GM12872 (cell line): ENCODE measurements at regions not wholly inside any gene's neighbourhood (a gene's known extent, or its start where the extent isn't known, plus 50 kb on each side); places are given as distances from the start of the nearest gene placed in this dataset.

Experiments used
- TF ChIP-seq, protein P1 (sequence below): IDR thresholded peaks from 3 replicates; pipeline ENCODE4 v1.5.1; 2011; ENCODE audit warnings: low read depth, mild to moderate bottlenecking, low read length, moderate library complexity; ENCODE audit not compliant: insufficient read depth

DNA sequence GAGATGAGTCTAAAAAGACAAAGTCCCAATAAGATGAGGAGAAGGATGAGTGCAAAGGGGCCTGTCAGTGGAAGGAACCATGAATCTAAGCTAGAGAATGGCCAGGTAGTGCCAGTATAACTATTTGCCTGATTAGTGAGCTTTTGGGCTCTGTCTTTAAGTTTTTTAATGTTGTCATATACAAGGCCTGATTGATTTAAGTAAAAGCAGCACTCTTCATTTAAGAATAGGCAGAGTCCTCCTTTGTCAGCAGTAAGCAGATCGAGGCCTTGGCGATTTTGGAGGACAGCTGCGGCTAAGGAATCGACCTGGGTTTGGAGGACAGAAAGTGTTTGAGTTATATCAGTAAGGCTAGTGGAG lies 753.4 kb upstream of the ADGRB3 start:
- TF ChIP-seq, protein P1, sequence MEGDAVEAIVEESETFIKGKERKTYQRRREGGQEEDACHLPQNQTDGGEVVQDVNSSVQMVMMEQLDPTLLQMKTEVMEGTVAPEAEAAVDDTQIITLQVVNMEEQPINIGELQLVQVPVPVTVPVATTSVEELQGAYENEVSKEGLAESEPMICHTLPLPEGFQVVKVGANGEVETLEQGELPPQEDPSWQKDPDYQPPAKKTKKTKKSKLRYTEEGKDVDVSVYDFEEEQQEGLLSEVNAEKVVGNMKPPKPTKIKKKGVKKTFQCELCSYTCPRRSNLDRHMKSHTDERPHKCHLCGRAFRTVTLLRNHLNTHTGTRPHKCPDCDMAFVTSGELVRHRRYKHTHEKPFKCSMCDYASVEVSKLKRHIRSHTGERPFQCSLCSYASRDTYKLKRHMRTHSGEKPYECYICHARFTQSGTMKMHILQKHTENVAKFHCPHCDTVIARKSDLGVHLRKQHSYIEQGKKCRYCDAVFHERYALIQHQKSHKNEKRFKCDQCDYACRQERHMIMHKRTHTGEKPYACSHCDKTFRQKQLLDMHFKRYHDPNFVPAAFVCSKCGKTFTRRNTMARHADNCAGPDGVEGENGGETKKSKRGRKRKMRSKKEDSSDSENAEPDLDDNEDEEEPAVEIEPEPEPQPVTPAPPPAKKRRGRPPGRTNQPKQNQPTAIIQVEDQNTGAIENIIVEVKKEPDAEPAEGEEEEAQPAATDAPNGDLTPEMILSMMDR, result no peak

DNA sequence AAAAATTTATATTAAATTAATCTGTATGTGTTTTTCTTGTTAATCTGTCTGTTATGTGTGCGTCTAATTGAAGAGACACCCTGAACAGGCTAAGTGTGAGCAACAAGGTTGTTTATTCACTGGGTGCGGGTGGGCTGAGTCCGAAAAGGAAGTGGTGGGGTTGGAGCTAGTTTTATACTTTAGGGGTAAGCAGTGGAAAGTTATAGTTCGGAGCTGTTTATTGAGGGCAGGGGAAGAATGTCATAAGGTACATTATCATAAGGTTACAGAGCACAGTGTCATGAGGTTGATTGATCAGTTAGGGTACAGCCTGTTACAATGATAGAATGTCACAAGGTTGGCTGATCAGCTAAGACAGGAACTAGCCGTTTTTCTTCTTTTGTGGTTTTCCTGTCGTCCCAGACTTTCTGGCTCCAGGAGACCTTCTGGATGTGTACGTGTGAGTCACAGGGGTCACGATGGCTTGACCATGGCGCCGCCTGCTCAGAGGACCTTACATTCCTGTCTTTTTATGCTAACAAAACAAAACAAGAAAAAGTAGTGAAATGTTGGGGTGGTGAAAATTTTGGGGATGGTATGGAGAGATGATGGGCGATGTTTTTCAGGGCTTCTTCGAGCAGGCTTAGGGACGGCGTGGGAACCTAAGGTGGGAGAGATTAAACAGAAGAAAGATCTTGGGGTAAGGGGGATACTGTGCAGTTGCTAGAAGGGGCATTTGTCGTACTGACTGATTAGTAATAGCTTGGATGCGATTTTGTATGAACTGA lies 754.0 kb upstream of the ADGRB3 start:
- TF ChIP-seq, protein P1, result no peak

GRCh38 chr6:67877288-67877687 lies 757.8 kb upstream of the ADGRB3 start:
- TF ChIP-seq, protein P1, result no peak

DNA sequence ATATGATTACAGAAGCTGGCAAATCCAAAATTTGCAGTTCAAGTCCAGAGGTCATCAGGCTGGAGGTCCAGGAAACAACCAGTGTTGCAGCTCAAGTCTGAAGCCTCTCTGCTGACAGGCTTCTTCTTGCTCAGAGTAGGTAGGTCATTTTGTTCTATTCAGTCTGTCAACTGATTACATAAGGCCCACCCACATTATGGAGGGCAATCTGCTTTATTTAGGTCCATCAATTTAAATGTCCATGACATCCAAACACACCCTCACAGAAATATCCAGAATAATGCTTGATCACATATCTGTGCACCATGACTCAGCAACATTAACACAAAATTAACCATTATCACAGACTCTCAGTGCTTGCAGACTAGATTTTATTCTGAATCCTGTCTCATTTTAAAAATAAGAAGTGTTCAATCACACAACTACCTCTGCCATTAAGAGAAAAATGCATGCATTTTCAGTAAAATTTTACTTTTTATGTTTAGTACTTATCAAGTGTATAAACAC lies 759.2 kb upstream of the ADGRB3 start:
- TF ChIP-seq, protein P1, result no peak

- TF ChIP-seq, protein P1, result no peak
Measured at GRCh38 chr6:67870321-67870720, 764.8 kb upstream of the ADGRB3 start.

GRCh38 chr6:67863346-67863745 lies 771.7 kb upstream of the ADGRB3 start:
- TF ChIP-seq, protein P1, result no peak

- TF ChIP-seq, protein P1, result no peak
Measured at GRCh38 chr6:67854098-67854497, 781.0 kb upstream of the ADGRB3 start.
